Small intestine (tissue), 7 donors: ENCODE measurements at regions not wholly inside any gene's neighbourhood (a gene's known extent, or its start where the extent isn't known, plus 50 kb on each side); places are given as distances from the start of the nearest gene placed in this dataset.
"Not testable (repeated sequence)": the region's sequence is repeated elsewhere in the genome, so short reads cannot be mapped to it uniquely, and the experiment has no call there.

Experiments used
- DNase-seq, 2 donors: peaks; one replicate each; pipeline versions ENCODE4 v3.0.0 to v3.0.0-alpha.2; 2013
- FAIRE-seq: peaks from 2 replicates; lab custom pipeline; 2012; peaks lifted over from hg19 to GRCh38; lab: Jason Lieb, UNC
- H3K27ac ChIP-seq, 3 donors: one replicate each; pipeline ENCODE4 v1.5.1; 2013; ENCODE audit warnings: low read length in 2 of 3, mild to moderate bottlenecking in 2 of 3, control low read depth in 1 of 3, inconsistent platforms in 1 of 3, low read depth in 1 of 3, moderate library complexity in 1 of 3
- H3K27me3 ChIP-seq, 3 donors: one replicate each; pipeline ENCODE4 v1.6.1; 2013; ENCODE audit warnings: low read length in 3 of 3, inconsistent platforms in 1 of 3; ENCODE audit not compliant: control insufficient read depth in 3 of 3, insufficient read depth in 3 of 3
- H3K36me3 ChIP-seq, 3 donors: one replicate each; pipeline ENCODE4 v1.6.1; 2013; ENCODE audit warnings: low read length in 3 of 3, inconsistent platforms in 1 of 3, low read depth in 1 of 3, mild to moderate bottlenecking in 1 of 3, moderate library complexity in 1 of 3; ENCODE audit not compliant: control insufficient read depth in 3 of 3, insufficient read depth in 2 of 3
- H3K4me1 ChIP-seq, 3 donors: one replicate each; pipeline ENCODE4 v1.6.1; 2013; ENCODE audit warnings: low read length in 2 of 3, inconsistent platforms in 1 of 3, low read depth in 1 of 3, mild to moderate bottlenecking in 1 of 3, moderate library complexity in 1 of 3; ENCODE audit not compliant: control insufficient read depth in 3 of 3, insufficient read depth in 2 of 3
- H3K4me3 ChIP-seq, 3 donors: one replicate each; pipeline ENCODE4 v1.5.1; 2013; ENCODE audit warnings: low read length in 3 of 3, control low read depth in 1 of 3, inconsistent platforms in 1 of 3, low read depth in 1 of 3, mild to moderate bottlenecking in 1 of 3, moderate library complexity in 1 of 3
- H3K9me3 ChIP-seq, 2 donors: one replicate each; pipeline ENCODE4 v1.6.1; 2013; ENCODE audit warnings: low read depth in 1 of 2, low read length in 1 of 2; ENCODE audit not compliant: control insufficient read depth in 2 of 2, insufficient read depth in 1 of 2
- WGBS, 3 donors: extraction: QIAGEN DNeasy Blood & Tissue Kit; methylation state at CpG; one replicate each; pipeline ENCODE4 v1.1.7; 2013; 5-methylcytosine and 5-hydroxymethylcytosine counted together
- donor health status: healthy with polysubstance abuse.
- donor health status: control.
- donor health status: control.
- donor health status: Bipolar disorder and iron deficiency.
- donor health status: healthy.

DNA sequence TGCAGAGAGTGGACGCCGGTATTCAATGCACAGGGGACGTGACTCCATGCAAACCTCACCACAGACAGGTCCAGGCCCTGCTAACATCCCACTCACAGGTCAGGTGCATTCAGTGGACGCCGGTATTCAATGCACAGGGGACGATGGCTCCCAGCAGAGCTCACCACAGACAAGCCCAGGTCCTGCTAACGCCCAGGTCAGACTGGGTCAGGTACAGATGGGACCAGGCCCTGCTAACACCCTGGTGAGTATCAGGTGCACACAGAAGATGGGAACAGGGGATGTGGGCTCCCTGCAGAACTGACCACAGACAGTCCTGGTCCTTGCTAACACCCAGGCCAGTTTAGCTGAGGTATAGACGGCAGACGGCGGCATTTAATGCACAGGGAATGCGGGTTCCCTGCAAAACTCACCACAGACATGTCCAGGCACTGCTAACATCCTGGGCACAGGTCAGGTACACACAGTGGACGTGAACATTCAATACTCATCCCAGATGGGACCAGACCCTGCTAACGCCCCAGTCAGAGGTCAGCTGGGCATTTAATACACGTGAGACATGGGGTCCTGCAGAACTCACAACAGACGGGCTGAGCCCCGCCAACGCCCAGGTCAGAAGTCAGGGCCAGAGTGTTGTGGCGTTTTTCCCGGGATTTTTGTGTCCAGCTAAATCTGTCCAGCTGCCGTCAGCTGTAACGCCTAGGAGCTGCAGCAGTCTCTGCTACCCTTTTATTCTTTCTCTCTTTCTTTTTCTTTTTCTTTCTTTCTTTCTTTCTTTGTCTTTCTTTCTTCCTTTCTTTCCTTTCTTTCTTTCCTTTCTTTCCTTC is 99.2 kb downstream of the SHOX start:
- Histone ChIP-seq H3K9me3 (peaks cover 0 to 7% of the 10 kb centered on the region in 2 donors), H3K4me3 (no peak overlapping the region), H3K36me3 (no peaks in the 10 kb centered on the region), H3K27me3 (no peaks in the 10 kb centered on the region), H3K4me1 (no peaks in the 10 kb centered on the region), H3K27ac (no peak overlapping the region)
- DNase-seq (no peak), FAIRE-seq (no peak)
- 66 to 75% (median 71%) methylated on average over 21 of the region's 21 CpGs for WGBS, 3 donors

DNA sequence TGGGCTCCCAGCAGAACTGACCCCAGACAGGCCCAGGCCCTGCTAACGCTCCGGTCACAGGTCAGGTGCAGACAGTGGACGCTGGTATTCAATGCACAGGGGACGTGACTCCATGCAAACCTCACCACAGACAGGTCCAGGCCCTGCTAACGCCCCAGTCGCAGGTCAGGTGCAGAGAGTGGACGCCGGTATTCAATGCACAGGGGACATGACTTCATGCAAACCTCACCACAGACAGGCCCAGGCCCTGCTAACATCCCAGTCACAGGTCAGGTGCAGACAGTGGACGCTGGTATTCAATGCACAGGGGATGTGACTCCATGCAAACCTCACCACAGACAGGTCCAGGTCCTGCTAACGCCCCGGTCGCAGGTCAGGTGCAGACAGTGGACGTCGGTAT is 98.5 kb downstream of the SHOX start:
- WGBS, 3 donors: 82 to 84% (median 82%) methylated on average over 12 to 14 of the region's 14 CpGs
- not testable (repeated sequence) for H3K27me3 ChIP-seq, FAIRE-seq, H3K36me3 ChIP-seq, H3K4me3 ChIP-seq, H3K27ac ChIP-seq, H3K4me1 ChIP-seq, DNase-seq, H3K9me3 ChIP-seq

DNA sequence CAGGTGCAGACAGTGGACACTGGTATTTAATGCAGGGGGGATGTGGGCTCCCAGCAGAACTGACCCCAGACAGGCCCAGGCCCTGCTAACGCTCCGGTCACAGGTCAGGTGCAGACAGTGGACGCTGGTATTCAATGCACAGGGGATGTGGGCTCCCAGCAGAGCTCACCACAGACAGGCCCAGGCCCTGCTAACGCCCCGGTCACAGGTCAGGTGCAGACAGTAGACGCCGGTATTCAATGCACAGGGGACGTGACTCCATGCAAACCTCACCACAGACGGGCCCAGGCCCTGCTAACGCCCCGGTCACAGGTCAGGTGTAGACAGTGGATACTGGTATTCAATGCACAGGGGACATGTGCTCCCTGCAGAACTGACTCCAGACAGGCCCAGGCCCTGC is 98.0 kb downstream of the SHOX start:
- DNase-seq, FAIRE-seq, H3K4me3 ChIP-seq, H3K4me1 ChIP-seq, H3K27ac ChIP-seq, H3K27me3 ChIP-seq, H3K9me3 ChIP-seq, H3K36me3 ChIP-seq: not testable (repeated sequence)
- WGBS, 3 donors: 60 to 86% (median 68%) methylated on average over 1 to 11 of the region's 11 CpGs

DNA sequence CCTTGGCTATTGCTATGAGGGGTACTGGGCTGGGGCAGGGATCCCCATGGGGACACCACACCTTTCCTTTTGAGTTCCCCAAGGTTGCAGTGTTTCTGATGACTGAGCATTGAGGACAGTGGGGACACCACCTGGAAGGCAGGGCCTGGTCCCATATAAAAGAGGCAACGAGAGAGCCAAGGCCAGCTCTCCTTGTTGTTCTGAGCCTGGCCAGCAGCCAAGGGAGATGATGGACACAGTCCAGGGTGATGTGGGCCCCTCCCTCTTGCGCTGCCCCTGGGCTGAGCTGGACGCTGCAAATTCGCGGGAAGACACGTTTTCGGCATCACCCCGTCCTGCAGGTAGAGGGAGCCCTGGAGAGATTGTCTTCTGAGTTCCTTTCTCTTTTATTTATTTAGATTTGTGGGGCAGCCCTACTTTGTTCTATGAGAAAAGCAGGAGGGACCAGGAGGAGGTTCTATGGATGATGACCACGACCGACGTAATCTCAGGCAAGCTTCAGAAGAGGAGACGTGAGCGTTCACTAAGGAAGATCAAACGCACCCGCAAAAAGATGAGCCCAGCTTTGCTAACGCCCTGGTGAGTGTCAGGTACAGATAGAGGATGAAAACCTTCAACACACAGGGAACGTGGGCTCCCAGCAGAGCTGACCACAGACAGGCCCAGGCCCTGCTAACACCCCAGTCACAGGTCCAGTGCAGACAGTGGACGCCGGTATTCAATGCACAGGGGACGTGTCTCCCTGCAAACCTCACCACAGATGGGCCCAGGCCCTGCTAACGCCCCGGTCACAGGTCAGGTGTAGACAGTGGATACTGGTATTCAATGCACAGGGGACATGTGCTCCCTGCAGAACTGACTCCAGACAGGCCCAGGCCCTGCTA is 97.4 kb downstream of the SHOX start:
- DNase-seq: no peak
- H3K27me3 ChIP-seq: no peaks in the 10 kb centered on the region
- 48 to 55% (median 53%) methylated on average over 22 of the region's 22 CpGs for WGBS, 3 donors
- H3K27ac ChIP-seq: no peak overlapping the region
- FAIRE-seq: no peak
- no peaks in the 10 kb centered on the region for H3K4me1 ChIP-seq
- no peaks in the 10 kb centered on the region for H3K36me3 ChIP-seq
- no peak overlapping the region for H3K4me3 ChIP-seq
- peaks cover 0 to 13% of the 10 kb centered on the region in 2 donors for H3K9me3 ChIP-seq

DNA sequence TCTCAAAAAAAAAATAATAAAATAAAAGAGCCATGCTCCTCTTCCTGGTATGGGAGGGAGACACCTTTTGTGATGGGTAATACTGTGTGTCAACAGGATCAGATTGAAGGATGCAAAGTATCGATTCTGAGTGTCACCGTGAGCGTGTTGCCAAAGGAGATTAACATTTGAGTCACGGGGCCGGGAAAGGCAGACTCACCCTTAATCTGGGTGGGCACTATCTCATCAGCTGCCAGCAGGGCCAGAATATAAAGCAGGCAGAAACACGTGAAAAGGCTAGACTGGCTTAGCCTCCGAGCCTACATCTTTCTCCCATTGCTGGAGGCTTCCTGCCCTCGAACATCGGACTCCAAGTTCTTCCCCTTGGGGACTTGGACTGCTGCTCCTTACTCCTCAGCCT is 95.4 kb downstream of the SHOX start:
- DNase-seq (no peak), FAIRE-seq (no peak)
- H3K4me1 ChIP-seq: no peaks in the 10 kb centered on the region
- no peaks in the 10 kb centered on the region for H3K36me3 ChIP-seq
- no peak overlapping the region for H3K27ac ChIP-seq
- 92 to 97% (median 93%) methylated on average over 9 of the region's 9 CpGs for WGBS, 3 donors
- H3K27me3 ChIP-seq: no peaks in the 10 kb centered on the region
- H3K9me3 ChIP-seq: peaks cover 0 to 16% of the 10 kb centered on the region in 2 donors
- H3K4me3 ChIP-seq: no peak overlapping the region

DNA sequence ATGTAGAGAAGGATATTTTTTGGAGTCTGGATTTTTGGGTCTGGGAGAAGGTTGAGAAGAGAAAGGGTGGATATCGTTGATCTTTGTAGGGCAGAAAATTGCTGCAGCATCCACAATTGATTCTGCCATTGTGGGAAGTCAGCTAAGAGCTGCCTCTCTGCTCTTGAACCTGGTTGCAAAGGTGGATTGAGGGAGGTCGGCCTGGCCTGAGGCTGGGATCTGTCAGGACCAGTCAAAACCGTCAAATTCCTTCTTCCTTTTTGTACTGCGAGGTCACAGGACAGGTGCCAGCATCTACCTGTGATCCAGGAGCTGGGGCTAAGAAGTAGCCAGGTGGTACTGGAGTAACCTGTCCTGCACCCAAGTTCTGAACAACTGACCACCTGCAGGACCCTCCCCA is 93.7 kb downstream of the SHOX start:
- 83 to 95% (median 92%) methylated on average over 3 to 4 of the region's 4 CpGs for WGBS, 3 donors

DNA sequence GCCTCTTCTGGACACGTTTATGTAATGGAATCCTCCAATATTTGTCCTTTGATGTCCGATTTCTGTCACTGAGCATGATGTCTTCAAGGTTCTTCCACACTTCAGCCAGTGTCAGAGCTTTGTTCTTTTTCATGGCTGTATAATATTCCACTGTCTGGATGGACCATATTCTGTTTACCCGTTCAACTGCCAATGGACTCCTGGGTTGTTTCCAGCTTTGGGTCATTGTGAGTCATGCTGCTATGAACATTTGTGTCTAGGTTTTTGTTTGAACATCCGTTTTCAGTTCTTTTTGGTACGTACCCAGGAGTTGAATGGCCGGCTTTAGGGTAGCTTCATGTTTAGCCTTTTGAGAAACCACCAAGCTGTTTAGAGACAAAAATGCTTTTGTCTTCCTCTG is 93.2 kb downstream of the SHOX start:
- FAIRE-seq: no peak
- Histone ChIP-seq H3K27ac (no peak overlapping the region), H3K36me3 (no peaks in the 10 kb centered on the region), H3K4me1 (no peaks in the 10 kb centered on the region), H3K9me3 (peaks cover 0 to 16% of the 10 kb centered on the region in 2 donors), H3K4me3 (no peak overlapping the region), H3K27me3 (no peaks in the 10 kb centered on the region)
- no peak for DNase-seq
- 75 to 86% (median 77%) methylated on average over 6 of the region's 6 CpGs for WGBS, 3 donors

More for the DNA sequence above, 93.7 kb downstream of the SHOX start:
- no peak for FAIRE-seq
- Histone ChIP-seq H3K9me3 (peaks cover 0 to 16% of the 10 kb centered on the region in 2 donors), H3K36me3 (no peaks in the 10 kb centered on the region), H3K4me1 (no peaks in the 10 kb centered on the region), H3K27ac (no peak overlapping the region), H3K4me3 (no peak overlapping the region), H3K27me3 (no peaks in the 10 kb centered on the region)
- DNase-seq: no peak

DNA sequence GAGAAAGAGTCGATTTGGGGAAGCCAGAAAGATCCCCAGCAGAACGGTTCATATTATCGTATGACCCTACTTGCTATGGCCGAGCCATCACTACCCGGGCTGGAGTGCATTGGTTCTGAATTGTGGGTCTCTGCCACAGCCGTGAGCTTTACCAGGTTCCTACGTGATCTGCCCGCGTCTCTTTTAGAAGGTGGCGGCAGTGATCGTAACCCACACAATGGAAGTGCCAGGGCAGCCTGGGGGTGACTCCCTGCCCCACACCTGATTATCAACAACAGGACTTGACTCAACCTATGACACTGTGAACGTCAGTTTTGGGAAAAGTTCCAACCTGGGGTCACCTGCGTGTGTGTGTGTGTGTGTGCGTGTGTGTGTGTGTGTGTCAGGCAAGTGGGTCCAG is 90.8 kb downstream of the SHOX start:
- WGBS, 3 donors: 82 to 90% (median 84%) methylated on average over 14 of the region's 14 CpGs
- Histone ChIP-seq H3K4me1 (no peaks in the 10 kb centered on the region), H3K4me3 (no peak overlapping the region), H3K27me3 (no peaks in the 10 kb centered on the region), H3K9me3 (peaks cover 0 to 25% of the 10 kb centered on the region in 2 donors), H3K36me3 (no peaks in the 10 kb centered on the region), H3K27ac (no peak overlapping the region)
- no peak for FAIRE-seq
- no peak for DNase-seq
